ENCODE measurements at regions not wholly inside any gene's neighbourhood (a gene's known extent, or its start where the extent isn't known, plus 50 kb on each side); places are given as distances from the start of the nearest gene placed in this dataset.

GRCh38 chr7:36006636-36007229, 146.3 kb upstream of the EEPD1 start:
- DNase-seq (ENCODE audit: low read depth) = no peak

- DNase-seq (ENCODE audit: low read depth) = no peak
These were observed 142.1 kb upstream of the EEPD1 start for GRCh38 chr7:36010656-36011587.

GRCh38 chr7:36011588-36011965, 141.5 kb upstream of the EEPD1 start:
- no peak for DNase-seq (ENCODE audit: low read depth)

- no peak for DNase-seq (ENCODE audit: low read depth)
These were observed 139.6 kb upstream of the EEPD1 start for GRCh38 chr7:36013246-36014014.

- DNase-seq (ENCODE audit: low read depth) = no peak
These were observed 138.1 kb upstream of the EEPD1 start for GRCh38 chr7:36014961-36015360.

GRCh38 chr7:36015733-36016132, 137.3 kb upstream of the EEPD1 start:
- no peak for DNase-seq (ENCODE audit: low read depth)

- no peak for DNase-seq (ENCODE audit: low read depth)
These were observed 136.4 kb upstream of the EEPD1 start for GRCh38 chr7:36016648-36017047.

- no peak for DNase-seq (ENCODE audit: low read depth)
These were observed 135.9 kb upstream of the EEPD1 start for GRCh38 chr7:36017111-36017510.

- no peak for DNase-seq (ENCODE audit: low read depth)
These were observed 134.1 kb upstream of the EEPD1 start for GRCh38 chr7:36018816-36019484.

GRCh38 chr7:36019538-36019937, 133.5 kb upstream of the EEPD1 start:
- DNase-seq (ENCODE audit: low read depth) = no peak

- DNase-seq (ENCODE audit: low read depth) = no peak
These were observed 133.1 kb upstream of the EEPD1 start for GRCh38 chr7:36019980-36020379.

GRCh38 chr7:36021367-36021766, 131.7 kb upstream of the EEPD1 start:
- DNase-seq (ENCODE audit: low read depth) = no peak

- DNase-seq (ENCODE audit: low read depth) = no peak
These were observed 131.0 kb upstream of the EEPD1 start for GRCh38 chr7:36021917-36022550.

- no peak for DNase-seq (ENCODE audit: low read depth)
These were observed 130.0 kb upstream of the EEPD1 start for GRCh38 chr7:36023033-36023560.

GRCh38 chr7:36025190-36025589, 127.9 kb upstream of the EEPD1 start:
- DNase-seq (ENCODE audit: low read depth) = no peak

- no peak for DNase-seq (ENCODE audit: low read depth)
These were observed 123.7 kb upstream of the EEPD1 start for GRCh38 chr7:36029311-36029710.

GRCh38 chr7:36029853-36030515, 123.1 kb upstream of the EEPD1 start:
- no peak for DNase-seq (ENCODE audit: low read depth)

- peak; percentile 28 for DNase-seq (ENCODE audit: low read depth)
These were observed 120.7 kb upstream of the EEPD1 start for GRCh38 chr7:36032361-36032818.

GRCh38 chr7:36034020-36034419, 119.0 kb upstream of the EEPD1 start:
- DNase-seq (ENCODE audit: low read depth) = peak; percentile 28

- DNase-seq (ENCODE audit: low read depth) = no peak
These were observed 117.9 kb upstream of the EEPD1 start for GRCh38 chr7:36035186-36035585.

- no peak for DNase-seq (ENCODE audit: low read depth)
These were observed 116.5 kb upstream of the EEPD1 start for GRCh38 chr7:36036590-36036989.
